B cell (primary cell): ENCODE measurements at regions not wholly inside any gene's neighbourhood (a gene's known extent, or its start where the extent isn't known, plus 50 kb on each side); places are given as distances from the start of the nearest gene placed in this dataset.

Experiments
- CTCF ChIP-seq: fragments of 200-600 bp; IDR thresholded peaks from one replicate; pipeline ENCODE4 v1.8.0; 2022; ENCODE audit warnings: antibody characterized with exemption, mild to moderate bottlenecking
- EZH2 ChIP-seq: IDR thresholded peaks from 2 replicates; pipeline ENCODE4 v1.6.1; 2012; ENCODE audit warnings: borderline replicate concordance, low read depth, mild to moderate bottlenecking, moderate library complexity, low read length; ENCODE audit not compliant: insufficient read depth, poor library complexity, severe bottlenecking

DNA sequence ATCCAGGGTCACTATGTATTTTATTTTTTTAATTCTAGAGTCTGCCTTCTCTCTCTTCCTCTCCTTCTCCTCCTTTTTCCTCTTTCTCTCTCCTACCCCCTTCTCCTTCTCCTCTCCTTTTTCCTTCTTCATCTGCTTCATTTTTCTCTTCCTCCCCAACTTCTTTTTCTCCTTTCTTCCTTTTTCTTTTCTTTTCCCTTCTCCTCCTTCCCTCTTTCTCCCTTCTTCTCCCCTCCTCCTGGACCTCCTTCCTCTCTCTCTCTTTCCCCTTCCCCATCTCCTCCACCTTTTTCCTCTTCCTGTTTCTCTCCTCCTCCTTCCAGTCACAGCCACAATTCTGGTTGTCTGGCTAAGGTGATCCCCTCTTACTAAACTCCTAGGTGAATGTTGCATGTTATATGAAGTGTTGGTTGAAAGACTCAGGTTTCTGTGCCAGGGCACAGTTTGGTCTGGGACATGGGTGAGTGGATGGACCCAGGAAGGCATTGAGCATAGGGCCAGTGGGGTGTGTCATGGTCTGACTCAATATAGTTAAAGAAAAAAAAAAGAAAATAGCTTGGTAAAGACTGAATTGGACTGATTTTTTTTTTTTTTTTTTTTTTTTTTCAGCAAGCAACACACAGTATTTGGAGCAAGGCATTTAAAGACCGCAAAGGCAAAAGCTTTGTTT lies 266.9 kb downstream of the TGFB2 start:
- TF ChIP-seq CTCF = no peak
- no peak for TF ChIP-seq EZH2
